Stimulated activated CD8-positive, alpha-beta memory T cell treated with anti-CD3 and anti-CD28 coated beads, Interleukin-12 subunit alpha, Interleukin-12 subunit beta, amount 100 ng/mL, for 24 hours (primary cell): ENCODE measurements at regions not wholly inside any gene's neighbourhood (a gene's known extent, or its start where the extent isn't known, plus 50 kb on each side); places are given as distances from the start of the nearest gene placed in this dataset.

Source experiments
- DNase-seq: peaks from one replicate; pipeline ENCODE4 v3.0.0-alpha.2; 2020; ENCODE audit errors: extremely low read depth

DNA sequence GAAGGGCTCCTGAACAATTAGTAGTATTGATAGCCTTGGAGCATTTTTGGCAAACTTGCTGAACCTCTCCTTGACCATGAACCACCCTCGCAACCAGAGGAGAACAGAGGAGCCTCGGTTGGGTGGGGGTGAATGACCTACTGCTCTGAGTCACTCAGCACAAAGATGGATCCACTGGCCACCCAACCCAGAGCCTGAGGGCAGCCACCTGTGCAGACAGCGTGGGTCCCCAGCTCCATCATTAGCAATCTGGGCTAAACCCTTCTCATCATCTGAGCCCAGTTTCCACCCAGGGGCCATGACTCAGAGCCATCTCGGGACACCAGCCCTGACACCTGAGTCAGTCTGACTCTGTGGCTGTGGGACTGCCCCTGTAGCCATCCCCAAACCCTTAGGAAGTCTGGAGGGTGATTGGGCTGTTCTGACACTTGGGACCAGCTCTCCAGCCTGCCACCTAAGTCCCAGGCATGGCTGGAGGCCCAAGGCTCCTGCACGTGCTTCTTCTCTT is 171.8 kb upstream of the GPR26 start:
- DNase-seq = no peak

DNA sequence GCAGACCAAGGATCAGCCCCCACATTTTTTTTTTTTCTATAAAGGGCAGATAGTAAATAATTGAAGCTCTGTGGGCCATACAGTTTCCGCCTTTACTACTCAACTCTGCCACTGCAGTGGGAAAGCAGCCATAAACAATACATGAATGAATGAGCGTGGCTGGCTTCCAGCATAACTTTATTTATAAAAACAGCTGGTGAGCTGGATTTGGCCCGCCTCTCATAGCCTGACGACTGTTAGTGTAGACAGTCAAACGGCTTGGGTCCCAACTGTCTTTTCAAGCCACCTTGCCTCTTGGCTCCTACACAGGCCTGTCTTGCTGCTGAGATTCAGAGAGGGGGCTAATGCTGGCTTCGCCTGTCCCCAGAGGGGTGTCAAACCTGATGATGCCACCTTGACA is 169.8 kb upstream of the GPR26 start:
- no peak for DNase-seq

DNA sequence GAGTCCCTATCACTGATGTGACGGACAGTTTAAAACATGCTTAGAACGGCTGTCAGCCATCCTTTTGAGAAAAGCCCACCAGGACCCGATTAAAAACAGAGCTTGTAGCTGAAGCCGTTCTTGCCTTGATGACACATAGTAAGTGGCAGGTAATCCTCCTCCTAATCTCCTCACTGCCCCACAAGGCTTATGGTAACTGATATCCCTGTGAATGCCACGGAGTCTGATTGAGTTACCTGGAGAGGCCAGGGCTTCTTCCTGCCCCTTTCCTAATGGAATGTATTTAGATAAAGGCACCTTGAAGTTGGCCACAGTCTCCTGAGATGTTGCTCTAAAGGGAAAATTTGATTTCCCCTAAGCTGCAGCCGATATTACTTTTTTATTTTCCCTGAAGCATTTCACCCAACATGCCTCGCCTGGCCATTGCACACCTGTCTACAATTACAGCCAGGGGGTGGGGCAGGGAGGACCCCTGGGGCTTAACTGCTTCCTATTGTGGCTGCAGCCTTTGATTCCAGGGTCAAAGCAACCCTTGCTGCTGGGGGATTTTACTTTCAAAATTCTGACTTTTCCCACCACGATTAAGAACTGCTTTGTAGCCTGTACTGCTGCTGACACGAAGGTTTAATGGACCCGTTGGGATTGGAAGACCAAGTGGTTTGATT is 169.0 kb upstream of the GPR26 start:
- DNase-seq = no peak

DNA sequence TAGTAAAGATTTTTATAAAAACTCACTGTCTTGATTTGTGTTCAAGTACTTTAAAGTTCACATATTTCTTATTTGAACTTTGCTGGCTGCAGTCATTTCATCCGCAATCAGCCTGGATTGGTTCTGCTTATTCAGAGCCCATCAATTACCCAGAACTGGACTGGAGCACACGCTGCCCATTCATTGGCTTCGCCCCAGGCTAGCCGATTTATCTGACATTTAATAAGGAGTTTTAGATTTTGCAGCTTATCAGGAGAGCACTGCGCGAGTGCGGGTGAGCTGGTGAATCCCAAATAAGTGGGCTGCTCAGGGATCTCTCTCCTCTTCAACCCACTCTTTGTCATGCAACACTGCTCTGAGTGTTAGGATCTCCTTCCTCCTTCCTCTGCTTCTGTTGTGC is 166.0 kb upstream of the GPR26 start:
- DNase-seq = no peak

DNA sequence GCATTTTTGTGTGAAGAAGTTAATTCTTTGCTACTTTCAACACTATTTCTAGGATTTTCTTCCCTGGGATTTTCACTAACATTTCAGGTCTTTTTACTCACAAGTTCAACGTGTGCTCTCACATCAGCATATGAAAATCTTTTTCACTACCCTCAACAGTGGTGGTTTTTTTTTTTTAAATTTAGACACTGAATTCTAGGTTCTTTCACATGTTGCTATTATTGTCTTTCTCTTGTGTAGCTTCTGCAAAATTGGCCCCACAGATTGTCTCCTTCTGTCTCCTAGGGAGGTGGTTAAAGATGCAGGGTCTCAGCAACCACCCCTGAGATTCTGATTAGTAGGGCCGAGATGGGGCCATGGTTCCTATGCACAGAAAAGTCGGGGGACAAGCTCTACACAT is 165.0 kb upstream of the GPR26 start:
- no peak for DNase-seq

DNA sequence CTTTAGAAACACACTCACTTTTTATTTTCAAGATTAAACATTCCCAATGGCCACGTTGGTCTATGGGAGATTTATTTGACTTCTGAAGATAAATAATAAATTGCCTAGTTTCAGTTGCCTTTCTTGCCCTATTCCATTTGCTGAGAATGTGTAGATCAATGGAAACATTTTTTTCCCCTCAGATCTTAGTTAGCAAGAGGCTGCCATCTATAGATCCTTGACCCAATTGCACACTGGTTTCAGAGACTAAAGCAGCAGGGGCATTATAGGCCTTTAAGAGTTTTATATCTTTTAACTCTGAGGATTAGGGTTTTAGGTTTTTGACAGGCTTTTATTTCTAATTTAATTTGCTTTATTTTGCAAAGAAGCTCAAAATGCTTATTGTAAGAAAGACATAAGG is 163.2 kb upstream of the GPR26 start:
- DNase-seq = no peak

DNA sequence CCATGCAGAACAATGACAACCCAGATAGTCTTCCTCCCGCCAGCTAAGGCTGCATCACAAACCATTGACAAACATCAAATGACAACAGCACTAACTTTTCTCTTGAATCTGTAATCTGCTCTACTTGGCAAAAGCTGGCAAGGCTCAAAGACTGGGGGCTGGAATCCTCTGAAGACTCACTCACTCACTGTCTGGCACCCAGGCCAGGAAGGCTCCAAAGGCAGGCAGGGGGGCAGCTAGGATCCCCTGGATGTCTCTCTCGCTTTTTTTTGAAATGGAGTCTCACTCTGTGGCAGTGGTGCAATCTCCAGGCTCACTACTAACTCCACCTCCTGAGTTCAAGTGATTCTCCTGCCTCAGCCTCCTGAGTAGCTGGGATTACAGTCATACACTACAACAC is 159.7 kb upstream of the GPR26 start:
- no peak for DNase-seq

DNA sequence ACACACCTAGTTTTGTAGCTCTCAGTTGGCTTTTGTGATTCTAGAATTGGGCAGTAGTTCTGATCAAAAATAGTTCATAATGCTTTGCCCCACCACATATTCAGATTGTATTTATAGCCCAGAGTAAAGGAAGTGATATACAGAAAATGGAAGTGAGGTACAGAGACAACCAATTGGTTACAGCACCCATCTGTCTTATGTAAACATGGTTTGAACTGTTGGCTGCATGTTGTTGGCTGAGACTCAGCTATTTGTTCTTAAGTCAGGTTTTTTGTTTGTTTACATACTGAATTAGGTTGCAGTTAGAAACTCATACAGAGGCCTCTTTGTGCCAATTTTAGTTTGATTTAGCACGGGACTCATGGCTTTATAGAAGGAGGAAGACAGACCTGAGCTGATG is 158.9 kb upstream of the GPR26 start:
- DNase-seq = no peak

DNA sequence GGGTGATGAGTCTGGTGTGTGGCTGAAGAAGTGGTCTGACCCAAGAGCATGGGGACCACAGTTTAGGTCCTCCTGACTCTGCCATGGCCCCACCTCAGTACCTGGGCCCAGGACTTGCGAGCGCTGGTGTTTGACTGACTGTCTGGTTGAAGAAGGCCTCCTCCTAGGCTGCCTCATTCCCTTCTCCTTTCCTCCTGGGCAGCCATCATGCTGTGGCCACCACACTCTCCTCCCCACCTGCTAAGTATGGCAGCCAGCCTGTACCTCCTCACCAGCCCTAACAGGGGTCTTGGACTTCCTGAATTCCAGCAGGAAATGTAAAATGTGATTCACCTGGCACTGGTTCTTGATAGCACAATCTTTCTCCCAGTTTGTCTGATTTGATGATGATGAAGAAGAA is 156.8 kb upstream of the GPR26 start:
- no peak for DNase-seq

DNA sequence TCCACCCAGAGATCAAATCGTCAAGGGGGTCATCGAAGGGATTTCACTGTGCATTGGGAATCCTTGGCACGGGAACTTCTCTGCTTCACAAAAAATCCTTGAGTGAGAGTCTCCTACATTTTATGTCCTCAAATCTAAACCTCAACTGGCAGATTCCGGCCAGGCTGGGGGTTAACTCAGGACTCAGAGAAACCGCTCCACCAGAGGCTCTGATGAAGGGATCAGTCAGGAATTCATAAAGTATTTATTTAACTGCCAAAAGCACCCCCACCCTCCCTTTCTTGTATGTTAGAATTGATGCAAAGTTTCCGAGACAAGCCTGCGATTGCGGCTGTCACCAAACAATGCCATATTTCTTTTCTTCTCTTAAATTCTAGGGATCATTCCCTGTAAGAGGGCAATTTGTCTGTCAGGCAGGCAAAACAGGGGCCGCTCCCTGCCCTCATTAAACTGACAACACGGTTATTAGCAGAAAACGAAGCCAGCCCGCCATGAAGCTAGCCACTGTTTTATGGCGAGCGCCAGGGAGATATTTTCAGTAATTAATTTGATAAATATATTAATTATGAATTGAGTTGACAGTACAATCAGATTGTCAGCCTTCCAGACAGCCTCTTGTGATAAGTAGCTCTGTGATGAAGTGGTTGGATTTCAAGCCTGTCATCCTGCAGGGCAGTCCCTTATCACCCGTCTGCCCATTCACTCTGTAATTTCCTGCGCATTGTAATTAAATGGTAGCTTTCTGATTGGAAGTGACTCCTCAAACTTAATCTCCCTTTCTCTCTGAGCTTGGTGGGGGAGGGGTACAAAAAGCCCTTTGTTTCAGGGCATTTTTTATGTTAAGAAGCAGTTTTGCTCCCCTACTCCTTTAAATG is 153.0 kb upstream of the GPR26 start:
- DNase-seq = no peak

DNA sequence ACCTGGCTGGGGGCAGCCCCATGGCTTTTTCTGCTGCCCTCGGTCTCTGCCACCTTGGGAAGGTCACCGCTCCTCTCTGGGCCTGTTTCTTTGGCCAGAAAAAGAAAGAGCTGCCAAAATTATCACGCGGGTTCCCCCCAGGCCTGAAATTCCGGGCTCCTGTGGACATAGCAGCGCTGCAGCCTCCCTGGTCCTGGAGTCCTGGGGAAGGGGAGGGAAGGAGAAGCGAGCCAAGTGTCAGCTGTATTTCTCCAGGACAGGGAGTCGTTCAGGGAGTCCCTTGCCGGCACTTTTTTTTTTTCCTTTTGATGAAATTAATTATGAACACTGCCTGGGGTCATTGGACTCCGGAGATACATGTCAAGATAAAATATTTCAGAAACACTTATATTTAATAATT is 152.3 kb upstream of the GPR26 start:
- DNase-seq = no peak

DNA sequence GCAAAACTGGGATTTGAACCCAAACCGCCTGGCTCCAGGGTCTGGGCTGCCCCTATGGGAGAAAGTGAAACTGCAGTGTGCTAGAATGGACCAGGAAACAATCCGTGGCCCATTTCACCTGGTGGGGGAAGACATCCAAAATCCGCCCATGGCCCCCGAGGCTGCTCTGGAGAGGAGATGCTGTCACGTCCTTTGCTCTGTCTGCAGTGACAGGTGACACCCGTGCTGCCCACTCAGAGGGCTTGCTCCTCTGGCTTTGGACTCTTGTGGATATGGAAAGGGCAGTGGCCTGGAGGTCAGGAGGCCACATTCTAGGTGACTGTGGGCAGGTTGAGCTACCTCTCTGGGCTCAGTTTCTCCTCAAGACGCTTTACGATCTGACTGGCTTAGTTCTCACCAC is 151.2 kb upstream of the GPR26 start:
- no peak for DNase-seq

DNA sequence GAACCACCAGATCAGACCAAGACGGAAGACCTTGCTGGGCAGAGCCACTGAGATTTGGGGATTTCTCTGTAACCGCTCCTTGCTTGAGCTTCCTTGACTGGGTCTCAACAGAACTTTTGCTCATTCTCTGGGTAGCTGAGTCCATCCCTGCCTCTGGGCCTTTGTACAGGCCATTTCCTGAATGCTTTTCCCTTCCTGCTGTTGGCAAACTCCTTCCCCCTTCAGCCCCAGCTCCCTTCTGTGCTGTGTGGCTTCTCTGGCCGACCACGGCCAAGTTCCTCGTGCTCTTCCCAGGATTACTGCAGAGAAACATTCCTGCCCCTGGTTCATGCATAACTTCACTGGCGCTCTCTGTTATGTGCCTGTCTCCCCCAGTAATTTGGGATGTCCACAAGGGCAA is 150.5 kb upstream of the GPR26 start:
- DNase-seq = no peak

DNA sequence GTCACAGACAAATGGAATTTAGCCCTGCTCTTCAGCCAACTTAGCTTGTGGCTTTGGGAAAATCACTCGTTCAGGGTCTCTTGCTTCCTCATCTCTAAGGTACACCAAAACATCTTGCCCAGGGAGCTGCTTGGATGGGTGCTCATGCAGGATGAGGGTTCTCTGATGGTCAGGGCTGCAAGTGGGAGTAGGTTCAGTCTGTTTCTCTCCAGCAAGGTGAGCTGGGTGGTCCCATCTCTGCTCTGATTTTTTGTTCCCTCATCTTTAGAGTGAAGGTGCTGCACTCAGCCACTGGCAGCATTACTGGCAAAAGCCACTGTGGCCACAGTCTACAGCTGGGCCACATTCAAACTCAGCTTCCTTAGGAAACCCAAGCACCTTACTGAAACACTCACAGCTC is 149.9 kb upstream of the GPR26 start:
- DNase-seq = no peak

DNA sequence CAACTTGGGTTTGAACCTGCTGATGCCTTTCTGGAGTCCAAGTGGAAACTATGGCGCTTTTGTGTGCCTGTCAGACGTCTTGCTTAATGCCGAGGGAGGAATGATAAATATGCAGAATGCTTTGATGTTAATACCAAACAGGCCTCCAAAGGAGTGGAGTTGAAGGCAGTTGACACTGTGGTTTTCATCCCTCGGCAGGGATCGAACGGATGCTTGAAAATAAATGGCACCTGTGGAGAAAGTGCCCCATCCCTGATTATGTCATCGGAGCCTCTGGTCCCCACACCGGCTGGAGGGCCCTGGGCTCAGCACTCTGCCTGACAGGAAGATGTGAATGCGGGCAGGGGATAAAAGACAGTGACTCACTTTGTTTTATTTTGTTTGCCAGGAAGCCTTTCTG is 148.7 kb upstream of the GPR26 start:
- DNase-seq = no peak

DNA sequence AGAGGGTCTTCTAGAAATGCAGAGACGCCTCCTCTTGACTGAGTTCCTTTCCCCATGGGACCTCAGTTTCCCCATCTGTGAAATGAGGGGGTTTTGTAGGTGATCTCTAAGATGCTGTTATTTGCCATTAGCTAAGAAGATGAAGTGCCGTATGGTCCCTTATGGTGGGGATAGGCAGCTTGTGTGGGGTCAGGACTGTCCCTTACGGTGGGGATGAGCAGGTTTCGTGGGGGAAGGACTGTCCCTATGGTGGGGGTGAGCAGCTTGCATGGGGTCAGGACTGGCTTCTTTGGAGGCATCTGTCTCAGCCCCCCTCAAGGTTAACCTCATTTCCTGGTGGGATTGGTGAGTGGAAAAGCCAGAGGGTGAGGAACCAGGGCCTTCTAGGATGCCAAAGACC is 148.3 kb upstream of the GPR26 start:
- no peak for DNase-seq

DNA sequence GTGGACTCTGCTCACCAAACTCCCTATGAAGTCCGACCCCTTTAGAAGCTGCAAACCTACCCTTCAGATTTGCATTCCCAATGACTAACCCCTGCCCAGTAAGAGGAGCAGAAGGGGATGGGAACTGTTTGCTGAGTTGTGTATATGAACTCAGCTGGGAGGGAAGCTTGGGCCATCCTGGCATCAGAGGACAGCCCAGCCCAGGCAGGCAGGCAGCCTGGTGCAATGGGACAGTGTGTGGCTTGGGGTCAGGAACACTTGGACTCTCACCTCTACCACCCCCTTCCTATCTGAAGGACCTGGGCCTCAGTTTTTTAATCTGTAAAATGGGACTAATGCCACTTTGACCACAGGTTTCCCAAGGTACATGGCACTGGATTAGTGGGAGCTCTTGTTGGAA is 147.4 kb upstream of the GPR26 start:
- no peak for DNase-seq

DNA sequence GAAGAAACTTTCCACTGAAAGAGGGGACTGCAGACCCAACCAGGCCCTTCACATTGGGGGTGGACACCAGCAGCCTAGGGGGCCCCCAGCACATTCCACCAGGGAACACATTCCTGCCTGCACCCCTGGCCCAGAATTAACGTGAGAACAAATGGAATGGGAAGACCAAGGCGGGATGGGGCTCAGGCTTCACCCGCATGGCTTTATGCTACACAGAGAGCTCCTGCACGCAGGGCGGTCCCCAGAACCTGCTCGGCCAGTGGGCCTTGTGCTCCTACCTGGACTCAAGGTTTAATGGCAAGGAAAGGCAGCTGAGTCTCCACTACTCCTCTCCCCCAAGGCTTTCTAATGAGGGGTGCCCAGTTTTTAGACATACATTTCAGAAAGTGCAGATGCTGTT is 146.3 kb upstream of the GPR26 start:
- DNase-seq = no peak

DNA sequence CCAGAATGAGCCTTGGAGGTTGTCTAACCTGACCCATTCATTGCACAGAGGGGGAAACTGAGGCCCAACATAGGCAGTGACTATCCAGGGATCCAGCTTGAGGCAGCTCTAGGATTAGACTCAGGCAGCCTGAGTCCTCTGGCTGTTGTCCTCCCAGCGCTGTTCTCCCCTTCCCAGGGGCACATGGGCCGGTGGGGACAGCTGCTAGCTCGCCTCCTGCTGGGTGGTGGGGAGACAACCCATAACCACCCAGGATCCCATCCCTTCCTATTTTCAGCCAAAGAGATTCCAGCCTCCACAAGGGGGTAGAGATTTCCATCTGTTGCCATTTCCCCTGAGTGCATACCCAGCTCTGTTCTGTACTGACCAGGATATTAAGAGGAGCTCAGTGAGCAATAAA is 145.1 kb upstream of the GPR26 start:
- DNase-seq = no peak

DNA sequence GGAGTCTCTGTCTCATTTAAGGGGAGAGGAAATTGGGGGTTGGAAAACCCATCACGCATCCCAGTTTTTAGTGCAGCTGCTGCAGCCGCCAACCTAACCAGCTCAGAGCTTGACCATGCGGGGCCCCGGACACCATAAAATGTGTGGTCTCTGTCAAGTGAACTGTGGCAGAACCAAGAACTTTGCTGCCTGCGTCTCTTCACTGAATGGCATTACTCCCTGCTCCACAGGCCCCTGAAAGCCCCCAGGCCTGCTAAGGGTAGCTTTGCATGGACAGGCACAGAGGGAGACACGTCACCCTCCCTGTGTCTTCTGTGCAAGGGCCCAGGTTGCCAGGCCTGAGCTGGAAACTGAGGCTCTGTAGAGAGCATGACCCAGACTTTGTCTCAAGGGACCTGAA is 144.6 kb upstream of the GPR26 start:
- no peak for DNase-seq

DNA sequence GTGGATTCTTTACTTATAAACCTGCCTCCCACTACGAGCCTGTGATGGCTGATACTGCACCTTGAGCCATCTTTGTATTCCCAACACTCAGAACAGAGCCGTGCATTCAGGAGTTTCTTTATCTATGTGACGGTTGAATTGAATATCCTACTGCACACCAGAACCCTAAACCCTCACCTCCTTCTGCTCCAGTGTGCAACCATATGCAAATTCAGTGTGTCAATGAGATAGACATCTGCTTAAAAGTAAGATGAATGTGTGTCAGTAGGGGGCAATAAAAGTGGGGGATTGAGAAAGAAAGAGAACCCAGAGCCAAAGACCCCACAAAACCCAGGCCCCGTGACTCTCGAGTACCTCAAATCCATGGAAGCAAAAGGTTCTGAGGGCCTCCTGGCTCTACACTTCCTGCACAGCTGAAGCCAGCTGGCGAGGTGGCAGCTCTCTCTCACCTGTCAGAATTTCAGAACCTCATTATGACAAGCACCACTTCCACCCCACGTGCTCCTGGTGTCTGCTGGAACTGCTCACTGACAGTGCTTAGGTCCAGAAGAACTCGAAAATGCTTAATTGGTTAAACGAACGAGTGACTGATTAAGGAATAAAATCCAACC is 143.3 kb upstream of the GPR26 start:
- no peak for DNase-seq

DNA sequence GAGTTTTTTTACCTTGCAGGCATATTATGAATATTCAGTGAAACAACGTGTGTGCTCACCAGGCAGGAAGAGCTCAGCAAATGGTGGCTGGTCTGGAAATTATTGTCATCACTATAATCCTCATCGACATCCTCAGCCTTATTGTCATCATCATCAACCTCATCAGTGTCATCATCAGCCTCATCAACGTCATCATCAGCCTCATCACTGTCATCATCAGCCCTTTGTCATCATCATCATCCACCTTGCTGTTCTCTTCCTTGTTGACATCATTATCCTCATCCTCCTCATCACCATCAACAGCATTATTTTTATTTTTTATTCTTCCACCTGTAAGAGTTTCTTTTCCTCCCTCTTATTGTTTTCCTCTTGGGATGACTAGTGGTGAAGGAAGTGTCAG is 142.3 kb upstream of the GPR26 start:
- DNase-seq = no peak
